Body of pancreas (tissue), 4 donors: ENCODE measurements at regions not wholly inside any gene's neighbourhood (a gene's known extent, or its start where the extent isn't known, plus 50 kb on each side); places are given as distances from the start of the nearest gene placed in this dataset.

Source experiments
- CTCF ChIP-seq, 7 experiments: fragments of 450-650 bp in 4 of 7; fragments of 200-600 bp in 3 of 7; sonication (generic) in 3 of 7; IDR thresholded peaks; one replicate each; pipeline ENCODE4 v1.5.1; 2016 to 2019; ENCODE audit warnings: antibody characterized with exemption in 7 of 7
- POLR2A ChIP-seq, 3 donors: fragments of 450-650 bp; IDR thresholded peaks; one replicate each; pipeline ENCODE4 v1.6.1; 2016; ENCODE audit warnings: antibody characterized with exemption in 3 of 3, mild to moderate bottlenecking in 2 of 3

- no peak for TF ChIP-seq CTCF (IDR thresholded peaks at IDR 0.05)
- TF ChIP-seq POLR2A (IDR thresholded peaks at IDR 0.05): no peak
These were observed 521.3 kb downstream of the EFNA5 start for GRCh38 chr5:107149243-107150005.
